GM18498 (cell line): ENCODE measurements at regions not wholly inside any gene's neighbourhood (a gene's known extent, or its start where the extent isn't known, plus 50 kb on each side); places are given as distances from the start of the nearest gene placed in this dataset.
"Not testable (repeated sequence)": the region's sequence is repeated elsewhere in the genome, so short reads cannot be mapped to it uniquely, and the experiment has no call there.

ENCODE experiments used
- ATAC-seq: cut with Tn5 transposase; IDR thresholded peaks from one replicate; pipeline ENCODE4 v1.9.1; 2021; ENCODE audit warnings: mild to moderate bottlenecking, moderate library complexity; ENCODE audit not compliant: unreplicated experiment

GRCh38 chr2:221777119-221777518 is 205.0 kb upstream of the EPHA4 start:
- no peak for ATAC-seq

GRCh38 chr2:221775096-221775495 is 203.0 kb upstream of the EPHA4 start:
- ATAC-seq, result no peak

GRCh38 chr2:221774136-221774535 is 202.0 kb upstream of the EPHA4 start:
- ATAC-seq, result no peak

GRCh38 chr2:221771297-221771696 is 199.2 kb upstream of the EPHA4 start:
- ATAC-seq, result no peak

- no peak for ATAC-seq
These were observed 195.3 kb upstream of the EPHA4 start for GRCh38 chr2:221767106-221768012.

GRCh38 chr2:221762496-221762895 is 190.4 kb upstream of the EPHA4 start:
- no peak for ATAC-seq

- no peak for ATAC-seq
These were observed 189.2 kb upstream of the EPHA4 start for GRCh38 chr2:221761260-221761659.

- no peak for ATAC-seq
These were observed 186.0 kb upstream of the EPHA4 start for GRCh38 chr2:221758076-221758475.

- ATAC-seq, result no peak
These were observed 181.3 kb upstream of the EPHA4 start for GRCh38 chr2:221753401-221753800.

- no peak for ATAC-seq
These were observed 180.7 kb upstream of the EPHA4 start for GRCh38 chr2:221752781-221753180.

- ATAC-seq, result no peak
These were observed 178.2 kb upstream of the EPHA4 start for GRCh38 chr2:221750316-221750715.

- ATAC-seq, result peak; percentile 84
These were observed 175.3 kb upstream of the EPHA4 start for GRCh38 chr2:221747289-221747972.

GRCh38 chr2:221741496-221742211 is 169.6 kb upstream of the EPHA4 start:
- no peak for ATAC-seq

GRCh38 chr2:221731432-221732145 is 159.5 kb upstream of the EPHA4 start:
- peak; percentile 74 for ATAC-seq

GRCh38 chr2:221726894-221727513 is 154.9 kb upstream of the EPHA4 start:
- ATAC-seq, result no peak

- no peak for ATAC-seq
These were observed 152.6 kb upstream of the EPHA4 start for GRCh38 chr2:221724631-221725203.

- ATAC-seq, result not testable (repeated sequence)
These were observed 152.0 kb upstream of the EPHA4 start for GRCh38 chr2:221724117-221724516.

GRCh38 chr2:221716426-221717303 is 144.6 kb upstream of the EPHA4 start:
- ATAC-seq, result no peak
